ENCODE measurements at regions not wholly inside any gene's neighbourhood (a gene's known extent, or its start where the extent isn't known, plus 50 kb on each side); places are given as distances from the start of the nearest gene placed in this dataset.
A peak's percentile ranks its signal among the peaks of the same experiment; 100 is the strongest.

DNA sequence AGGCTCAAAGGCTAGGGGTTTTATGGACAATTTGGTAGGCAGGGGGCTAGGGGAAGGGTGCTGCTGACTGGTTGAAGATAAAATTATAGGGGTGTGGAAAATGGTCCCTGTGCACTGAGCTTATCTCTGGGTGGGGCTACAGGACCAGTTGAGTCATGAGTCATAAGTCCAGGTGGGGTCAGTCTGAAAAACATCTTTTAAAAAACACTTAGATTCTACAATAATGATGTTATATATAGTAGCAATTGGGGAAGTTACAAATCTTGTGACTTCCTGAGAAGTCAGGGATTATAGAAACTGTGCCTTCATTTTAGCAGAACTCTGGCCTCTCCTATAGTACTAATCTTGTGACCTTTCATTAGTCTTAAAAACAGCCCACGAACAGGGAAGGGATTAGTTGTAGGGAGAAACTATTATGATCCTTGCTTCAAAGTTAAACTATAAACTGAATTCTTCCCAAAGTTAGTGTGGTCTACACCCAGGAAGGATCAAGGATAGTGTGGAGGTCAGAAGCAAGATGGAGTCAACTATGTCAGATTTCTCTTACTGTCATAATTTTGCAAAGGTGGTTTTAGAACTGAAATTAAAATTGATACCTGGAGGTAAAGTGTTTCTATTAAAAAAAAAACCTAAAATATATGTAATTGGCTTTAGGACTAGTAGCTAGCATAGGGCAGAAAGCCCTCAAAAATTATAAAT, 130.1 kb downstream of the P2RY1 start:
- no peaks in the 10 kb centered on the region for H3K36me3 ChIP-seq (ENCODE audit: control insufficient read depth in 2 of 2, extremely low read depth in 1 of 2, insufficient read depth in 2 of 2, low read length in 2 of 2)
- H3K27ac ChIP-seq (ENCODE audit: control insufficient read depth, insufficient read depth, low read length), result no peak overlapping the region
- H3K9me3 ChIP-seq (ENCODE audit: control insufficient read depth, low read depth, low read length), result no peaks in the 10 kb centered on the region
- no peaks in the 10 kb centered on the region for H3K79me2 ChIP-seq (ENCODE audit: control insufficient read depth, insufficient read depth, low read length)
- no peaks in the 10 kb centered on the region for H4K20me1 ChIP-seq (ENCODE audit: control insufficient read depth, extremely low read depth, insufficient read depth, low read length)
- FAIRE-seq, result no peak
- H3K4me2 ChIP-seq (ENCODE audit: control insufficient read depth, extremely low read depth, insufficient read depth, low read depth, low read length), result no peak overlapping the region
- H3K4me3 ChIP-seq (ENCODE audit: control insufficient read depth in 2 of 3, extremely low read depth in 1 of 3, insufficient read depth in 2 of 3, low read depth in 1 of 3, low read length in 3 of 3), result no peak overlapping the region
- H2AFZ ChIP-seq (ENCODE audit: control insufficient read depth, low read length), result no peak overlapping the region
- peaks cover 23% of the 10 kb centered on the region for H3K4me1 ChIP-seq (ENCODE audit: control insufficient read depth, extremely low read depth, insufficient read depth, low read length)
- H3K9ac ChIP-seq (ENCODE audit: control insufficient read depth, extremely low read depth, insufficient read depth, low read length), result no peak overlapping the region
- no peaks in the 10 kb centered on the region for H3K27me3 ChIP-seq (ENCODE audit: control insufficient read depth, extremely low read depth, insufficient read depth, low read length)
- H3K9me1 ChIP-seq (ENCODE audit: control insufficient read depth, extremely low read depth, insufficient read depth, low read length), result no peaks in the 10 kb centered on the region
- TF ChIP-seq EZH2 (IDR thresholded peaks at IDR 0.05; ENCODE audit: low read length), result no peak
- TF ChIP-seq, protein P1, sequence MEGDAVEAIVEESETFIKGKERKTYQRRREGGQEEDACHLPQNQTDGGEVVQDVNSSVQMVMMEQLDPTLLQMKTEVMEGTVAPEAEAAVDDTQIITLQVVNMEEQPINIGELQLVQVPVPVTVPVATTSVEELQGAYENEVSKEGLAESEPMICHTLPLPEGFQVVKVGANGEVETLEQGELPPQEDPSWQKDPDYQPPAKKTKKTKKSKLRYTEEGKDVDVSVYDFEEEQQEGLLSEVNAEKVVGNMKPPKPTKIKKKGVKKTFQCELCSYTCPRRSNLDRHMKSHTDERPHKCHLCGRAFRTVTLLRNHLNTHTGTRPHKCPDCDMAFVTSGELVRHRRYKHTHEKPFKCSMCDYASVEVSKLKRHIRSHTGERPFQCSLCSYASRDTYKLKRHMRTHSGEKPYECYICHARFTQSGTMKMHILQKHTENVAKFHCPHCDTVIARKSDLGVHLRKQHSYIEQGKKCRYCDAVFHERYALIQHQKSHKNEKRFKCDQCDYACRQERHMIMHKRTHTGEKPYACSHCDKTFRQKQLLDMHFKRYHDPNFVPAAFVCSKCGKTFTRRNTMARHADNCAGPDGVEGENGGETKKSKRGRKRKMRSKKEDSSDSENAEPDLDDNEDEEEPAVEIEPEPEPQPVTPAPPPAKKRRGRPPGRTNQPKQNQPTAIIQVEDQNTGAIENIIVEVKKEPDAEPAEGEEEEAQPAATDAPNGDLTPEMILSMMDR (optimal IDR thresholded peaks at IDR 0.05 in 1 of 3, IDR thresholded peaks at IDR 0.05 in 1 of 3, conservative IDR thresholded peaks at IDR 0.05 in 1 of 3; ENCODE audit: extremely low read depth in 1 of 3, insufficient read depth in 2 of 3, low read length in 3 of 3), result no peak
- dilution Hi-C loops (cut with MboI; ENCODE audit: extremely low pct_ligation_motif_present, low sequenced_read_pairs), result no loop called here
- DNase-seq (ENCODE audit: low read depth, low spot score), result no peak

DNA sequence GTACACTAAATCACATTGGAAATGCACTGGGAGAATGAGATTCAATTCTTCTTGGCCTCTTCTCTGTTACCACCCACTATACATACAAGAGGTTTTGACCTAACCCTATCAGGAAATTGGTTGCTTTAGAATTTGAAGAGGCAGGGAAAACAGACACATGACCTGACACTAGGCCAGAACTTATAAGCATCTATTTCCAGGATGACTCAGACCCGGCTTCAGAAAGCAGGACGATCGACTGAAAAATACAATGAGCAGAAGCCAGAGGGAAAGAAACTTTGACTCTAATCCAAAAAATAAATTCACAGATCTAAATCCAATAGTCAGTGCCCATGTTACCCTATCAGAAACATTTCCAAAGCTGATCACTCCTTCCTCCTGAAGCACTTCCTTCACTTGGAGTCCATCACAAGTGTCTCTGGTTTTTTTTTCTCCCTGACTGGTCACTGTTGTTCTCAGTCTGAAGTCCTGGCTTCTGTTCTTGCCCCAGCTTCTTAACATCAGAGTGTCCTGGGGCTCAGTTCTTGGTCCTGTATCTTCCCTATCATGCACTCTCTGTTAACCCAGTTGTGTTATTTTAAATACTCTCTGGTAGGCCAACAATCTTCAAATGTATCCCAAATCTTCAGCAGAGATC, 133.6 kb downstream of the P2RY1 start:
- H3K27ac ChIP-seq (ENCODE audit: control insufficient read depth, insufficient read depth, low read length), result no peak overlapping the region
- peak overlapping the region; percentile 35 for H2AFZ ChIP-seq (ENCODE audit: control insufficient read depth, low read length)
- dilution Hi-C loops (cut with MboI; ENCODE audit: extremely low pct_ligation_motif_present, low sequenced_read_pairs), result no loop called here
- no peaks in the 10 kb centered on the region for H3K79me2 ChIP-seq (ENCODE audit: control insufficient read depth, insufficient read depth, low read length)
- no peak for TF ChIP-seq EZH2 (IDR thresholded peaks at IDR 0.05; ENCODE audit: low read length)
- TF ChIP-seq, protein P1 (optimal IDR thresholded peaks at IDR 0.05 in 1 of 3, IDR thresholded peaks at IDR 0.05 in 1 of 3, conservative IDR thresholded peaks at IDR 0.05 in 1 of 3; ENCODE audit: extremely low read depth in 1 of 3, insufficient read depth in 2 of 3, low read length in 3 of 3), result no peak
- FAIRE-seq (peak; percentile 79), DNase-seq (ENCODE audit: low read depth, low spot score) (no peak)
- peak overlapping the region; percentile 9 for H3K4me2 ChIP-seq (ENCODE audit: control insufficient read depth, extremely low read depth, insufficient read depth, low read depth, low read length)
- peaks cover 30% of the 10 kb centered on the region for H3K4me1 ChIP-seq (ENCODE audit: control insufficient read depth, extremely low read depth, insufficient read depth, low read length)
- H3K4me3 ChIP-seq (ENCODE audit: control insufficient read depth in 2 of 3, extremely low read depth in 1 of 3, insufficient read depth in 2 of 3, low read depth in 1 of 3, low read length in 3 of 3), result no peak overlapping the region
- no peaks in the 10 kb centered on the region for H3K9me1 ChIP-seq (ENCODE audit: control insufficient read depth, extremely low read depth, insufficient read depth, low read length)
- H3K36me3 ChIP-seq (ENCODE audit: control insufficient read depth in 2 of 2, extremely low read depth in 1 of 2, insufficient read depth in 2 of 2, low read length in 2 of 2), result no peaks in the 10 kb centered on the region
- H4K20me1 ChIP-seq (ENCODE audit: control insufficient read depth, extremely low read depth, insufficient read depth, low read length), result no peaks in the 10 kb centered on the region
- no peaks in the 10 kb centered on the region for H3K9me3 ChIP-seq (ENCODE audit: control insufficient read depth, low read depth, low read length)
- no peak overlapping the region for H3K9ac ChIP-seq (ENCODE audit: control insufficient read depth, extremely low read depth, insufficient read depth, low read length)
- no peaks in the 10 kb centered on the region for H3K27me3 ChIP-seq (ENCODE audit: control insufficient read depth, extremely low read depth, insufficient read depth, low read length)
